Peyer's patch (tissue), 4 donors: ENCODE measurements at regions not wholly inside any gene's neighbourhood (a gene's known extent, or its start where the extent isn't known, plus 50 kb on each side); places are given as distances from the start of the nearest gene placed in this dataset.
A peak's percentile ranks its signal among the peaks of the same experiment; 100 is the strongest.

ENCODE experiments used
- CTCF ChIP-seq, 6 experiments: fragments of 450-650 bp in 4 of 6; fragments of 200-600 bp in 2 of 6; sonication (generic) in 1 of 6; IDR thresholded peaks; one replicate each; pipeline ENCODE4 v1.5.1; 2017 to 2019; ENCODE audit warnings: antibody characterized with exemption in 6 of 6, mild to moderate bottlenecking in 3 of 6, moderate library complexity in 1 of 6
- POLR2A ChIP-seq, 2 donors: fragments of 450-650 bp; IDR thresholded peaks; one replicate each; pipeline ENCODE4 v1.5.1; 2017; ENCODE audit warnings: antibody characterized with exemption in 2 of 2, mild to moderate bottlenecking in 2 of 2, moderate library complexity in 2 of 2

- peak in 3 of 6 experiments; percentile 58 to 65 (median 58) for TF ChIP-seq CTCF (IDR thresholded peaks at IDR 0.05)
- TF ChIP-seq POLR2A (IDR thresholded peaks at IDR 0.05): no peak
Measured at GRCh38 chr1:208654241-208654640, 410.1 kb upstream of the PLXNA2 start.
